LNCAP (cell line): ENCODE measurements at regions not wholly inside any gene's neighbourhood (a gene's known extent, or its start where the extent isn't known, plus 50 kb on each side); places are given as distances from the start of the nearest gene placed in this dataset.

Experiments used
- CTCF ChIP-seq: fragments of 450-650 bp; IDR thresholded peaks from 2 replicates; pipeline ENCODE4 v1.5.1; 2017; ENCODE audit warnings: mild to moderate bottlenecking

- TF ChIP-seq CTCF = no peak
These were observed 544.1 kb upstream of the ID2 start for GRCh38 chr2:8137801-8138200.

GRCh38 chr2:8138525-8138922, 543.3 kb upstream of the ID2 start:
- no peak for TF ChIP-seq CTCF

GRCh38 chr2:8138923-8139667, 542.8 kb upstream of the ID2 start:
- TF ChIP-seq CTCF = no peak

- no peak for TF ChIP-seq CTCF
These were observed 542.1 kb upstream of the ID2 start for GRCh38 chr2:8139668-8140200.

- TF ChIP-seq CTCF = no peak
These were observed 540.7 kb upstream of the ID2 start for GRCh38 chr2:8141079-8141707.

GRCh38 chr2:8141780-8142179, 540.1 kb upstream of the ID2 start:
- no peak for TF ChIP-seq CTCF

GRCh38 chr2:8142461-8142860, 539.4 kb upstream of the ID2 start:
- TF ChIP-seq CTCF = no peak
